Type B pancreatic cell (in vitro differentiated cells): ENCODE measurements at regions not wholly inside any gene's neighbourhood (a gene's known extent, or its start where the extent isn't known, plus 50 kb on each side); places are given as distances from the start of the nearest gene placed in this dataset.

Experiments used
- DNase-seq: peaks from one replicate; pipeline ENCODE4 v3.0.0; 2021; ENCODE audit warnings: mixed read lengths; ENCODE audit not compliant: unreplicated experiment; ENCODE audit errors: extremely low spot score
- H3K27ac Mint-ChIP-seq: 2 replicates; pipeline ENCODE4 v1.8.0; 2021; ENCODE audit warnings: mild to moderate bottlenecking, mixed read lengths
- H3K27me3 Mint-ChIP-seq: 2 replicates; pipeline ENCODE4 v1.8.0; 2021; ENCODE audit warnings: mixed read lengths
- H3K36me3 Mint-ChIP-seq: 2 replicates; pipeline ENCODE4 v1.8.0; 2021; ENCODE audit warnings: mixed read lengths
- H3K4me1 Mint-ChIP-seq: one replicate; pipeline ENCODE4 v1.8.0; 2021; ENCODE audit warnings: mixed read lengths; ENCODE audit not compliant: unreplicated experiment
- H3K4me3 Mint-ChIP-seq: 2 replicates; pipeline ENCODE4 v1.8.0; 2021; ENCODE audit warnings: mild to moderate bottlenecking, mixed read lengths
- H3K9me3 Mint-ChIP-seq: 2 replicates; pipeline ENCODE4 v1.8.0; 2021; ENCODE audit warnings: mixed read lengths
- CTCF ChIP-seq: fragments of 200-600 bp; sonication (generic); conservative IDR thresholded peaks from 2 replicates; pipeline ENCODE4 v1.5.0; 2021; ENCODE audit warnings: antibody characterized with exemption, mild to moderate bottlenecking

GRCh38 chr3:135869439-135870105 lies 96.0 kb upstream of the PPP2R3A start:
- no peak for DNase-seq
- H3K36me3 Mint-ChIP-seq: no peaks in the 10 kb centered on the region
- no peak for TF ChIP-seq CTCF
- H3K4me3 Mint-ChIP-seq: no peak overlapping the region
- no peaks in the 10 kb centered on the region for H3K9me3 Mint-ChIP-seq
- no peaks in the 10 kb centered on the region for H3K4me1 Mint-ChIP-seq
- no peaks in the 10 kb centered on the region for H3K27me3 Mint-ChIP-seq
- H3K27ac Mint-ChIP-seq: no peak overlapping the region

- no peak for TF ChIP-seq CTCF
- H3K27ac Mint-ChIP-seq: no peak overlapping the region
- H3K27me3 Mint-ChIP-seq: no peaks in the 10 kb centered on the region
- no peaks in the 10 kb centered on the region for H3K9me3 Mint-ChIP-seq
- H3K4me1 Mint-ChIP-seq: no peaks in the 10 kb centered on the region
- no peaks in the 10 kb centered on the region for H3K36me3 Mint-ChIP-seq
- no peak overlapping the region for H3K4me3 Mint-ChIP-seq
- DNase-seq: no peak
These were observed 94.2 kb upstream of the PPP2R3A start for GRCh38 chr3:135871311-135871710.

- no peak overlapping the region for H3K4me3 Mint-ChIP-seq
- H3K27ac Mint-ChIP-seq: no peak overlapping the region
- no peaks in the 10 kb centered on the region for H3K36me3 Mint-ChIP-seq
- TF ChIP-seq CTCF: no peak
- H3K4me1 Mint-ChIP-seq: no peaks in the 10 kb centered on the region
- peaks cover 4% of the 10 kb centered on the region for H3K9me3 Mint-ChIP-seq
- no peaks in the 10 kb centered on the region for H3K27me3 Mint-ChIP-seq
- no peak for DNase-seq
These were observed 91.5 kb upstream of the PPP2R3A start for GRCh38 chr3:135874035-135874434.

GRCh38 chr3:135878501-135878900 lies 87.0 kb upstream of the PPP2R3A start:
- Mint-ChIP-seq H3K27me3 (no peaks in the 10 kb centered on the region), H3K36me3 (no peaks in the 10 kb centered on the region), H3K9me3 (peaks cover 4% of the 10 kb centered on the region), H3K27ac (no peak overlapping the region), H3K4me1 (no peaks in the 10 kb centered on the region), H3K4me3 (no peak overlapping the region)
- TF ChIP-seq CTCF: no peak
- DNase-seq: no peak

- H3K4me3 Mint-ChIP-seq: no peak overlapping the region
- H3K36me3 Mint-ChIP-seq: no peaks in the 10 kb centered on the region
- H3K4me1 Mint-ChIP-seq: no peaks in the 10 kb centered on the region
- peaks cover 11% of the 10 kb centered on the region for H3K27me3 Mint-ChIP-seq
- no peak for TF ChIP-seq CTCF
- no peak overlapping the region for H3K27ac Mint-ChIP-seq
- no peak for DNase-seq
- no peaks in the 10 kb centered on the region for H3K9me3 Mint-ChIP-seq
These were observed 79.6 kb upstream of the PPP2R3A start for GRCh38 chr3:135885885-135886284.

GRCh38 chr3:135887220-135887619 lies 78.3 kb upstream of the PPP2R3A start:
- no peaks in the 10 kb centered on the region for H3K9me3 Mint-ChIP-seq
- H3K27ac Mint-ChIP-seq: no peak overlapping the region
- peaks cover 15% of the 10 kb centered on the region for H3K27me3 Mint-ChIP-seq

More at GRCh38 chr3:135887220-135887619, 78.3 kb upstream of the PPP2R3A start:
- no peak overlapping the region for H3K4me3 Mint-ChIP-seq
- TF ChIP-seq CTCF: no peak
- DNase-seq: no peak
- H3K4me1 Mint-ChIP-seq: no peaks in the 10 kb centered on the region
- no peaks in the 10 kb centered on the region for H3K36me3 Mint-ChIP-seq
